ENCODE measurements at regions not wholly inside any gene's neighbourhood (a gene's known extent, or its start where the extent isn't known, plus 50 kb on each side); places are given as distances from the start of the nearest gene placed in this dataset.

DNA sequence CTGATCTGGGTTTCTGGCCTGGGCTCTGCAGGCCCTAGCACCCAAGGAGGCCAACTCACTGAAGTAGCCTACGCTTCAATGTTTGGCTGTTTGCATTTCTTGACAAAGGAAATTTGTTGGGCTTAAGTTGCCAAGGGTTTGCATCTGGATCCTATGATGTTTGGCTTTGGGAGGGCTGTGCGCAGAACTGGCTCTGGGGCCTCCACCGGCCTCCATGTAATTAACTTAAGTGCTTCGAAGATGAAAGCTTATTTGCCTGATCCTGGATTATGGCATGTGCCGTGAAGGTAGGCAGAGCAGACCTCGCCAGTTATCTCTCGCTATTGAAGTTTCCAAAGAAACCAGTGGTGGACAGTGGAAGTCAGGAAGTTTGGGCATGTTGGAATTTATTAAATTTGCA is 124.3 kb upstream of the STX18 start:
- BruUV-seq (replicated peaks): no TSS peak
- DNase-seq (ENCODE audit: low read depth, low spot score): no peak
- FAIRE-seq: no peak
- Histone ChIP-seq H3K9me1 (replicated peaks; ENCODE audit: control insufficient read depth, extremely low read depth, insufficient read depth, low read length) (no peaks in the 10 kb centered on the region), H3K36me3 (ENCODE audit: control insufficient read depth in 2 of 2, extremely low read depth in 1 of 2, insufficient read depth in 2 of 2, low read length in 2 of 2) (no peaks in the 10 kb centered on the region), H4K20me1 (replicated peaks; ENCODE audit: control insufficient read depth, extremely low read depth, insufficient read depth, low read length) (no peaks in the 10 kb centered on the region), H3K27ac (ENCODE audit: insufficient read depth, low read depth, low read length) (no peak overlapping the region), H3K27me3 (ENCODE audit: control insufficient read depth in 2 of 2, insufficient read depth in 2 of 2, low read length in 2 of 2) (peaks cover 0 to 4% of the 10 kb centered on the region in 2 experiments), H3K9ac (replicated peaks; ENCODE audit: extremely low read depth, insufficient read depth, low read length) (no peak overlapping the region), H3K4me1 (ENCODE audit: control insufficient read depth, extremely low read depth, insufficient read depth, low read length) (no peaks in the 10 kb centered on the region), H3K4me3 (replicated peaks in 1 of 3; ENCODE audit: insufficient read depth in 1 of 3, low read depth in 1 of 3, low read length in 3 of 3) (no peak overlapping the region), H3K4me2 (ENCODE audit: insufficient read depth, low read length) (no peak overlapping the region), H2AFZ (ENCODE audit: low read depth, low read length) (no peak overlapping the region), H3K79me2 (ENCODE audit: control insufficient read depth, insufficient read depth, low read length) (no peaks in the 10 kb centered on the region), H3K9me3 (replicated peaks; ENCODE audit: control insufficient read depth, insufficient read depth, low read length) (no peaks in the 10 kb centered on the region)
- ChIA-PET CTCF (no interaction called here), POLR2A (interaction anchor here (0.7 kb wide), 1 partner anchor 386 kb away, joined by 3 read pairs; no protein-coding TSS in a partner anchor)
- TF ChIP-seq, protein P1, sequence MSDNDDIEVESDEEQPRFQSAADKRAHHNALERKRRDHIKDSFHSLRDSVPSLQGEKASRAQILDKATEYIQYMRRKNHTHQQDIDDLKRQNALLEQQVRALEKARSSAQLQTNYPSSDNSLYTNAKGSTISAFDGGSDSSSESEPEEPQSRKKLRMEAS (IDR thresholded peaks at IDR 0.05; ENCODE audit: insufficient read depth, insufficient read length): no peak
- TF ChIP-seq GATA2 (IDR thresholded peaks at IDR 0.05; ENCODE audit: insufficient read depth, insufficient read length, low read depth, low read length) (no peak), JUN (IDR thresholded peaks at IDR 0.05; ENCODE audit: borderline replicate concordance, insufficient read depth, insufficient read length, low read depth) (no peak), POLR2A (IDR thresholded peaks at IDR 0.05; ENCODE audit: low read depth, low read length) (no peak), POLR2AphosphoS5 (IDR thresholded peaks at IDR 0.05; ENCODE audit: insufficient read depth, low read depth, low read length) (no peak), EZH2 (IDR thresholded peaks at IDR 0.05; ENCODE audit: borderline replicate concordance, low read depth, low read length, severe bottlenecking) (no peak), FOS (IDR thresholded peaks at IDR 0.05; ENCODE audit: borderline replicate concordance, insufficient read depth, low read length) (no peak), MYC (IDR thresholded peaks at IDR 0.05; ENCODE audit: low read depth, low read length) (no peak)
- TF ChIP-seq, protein P2, sequence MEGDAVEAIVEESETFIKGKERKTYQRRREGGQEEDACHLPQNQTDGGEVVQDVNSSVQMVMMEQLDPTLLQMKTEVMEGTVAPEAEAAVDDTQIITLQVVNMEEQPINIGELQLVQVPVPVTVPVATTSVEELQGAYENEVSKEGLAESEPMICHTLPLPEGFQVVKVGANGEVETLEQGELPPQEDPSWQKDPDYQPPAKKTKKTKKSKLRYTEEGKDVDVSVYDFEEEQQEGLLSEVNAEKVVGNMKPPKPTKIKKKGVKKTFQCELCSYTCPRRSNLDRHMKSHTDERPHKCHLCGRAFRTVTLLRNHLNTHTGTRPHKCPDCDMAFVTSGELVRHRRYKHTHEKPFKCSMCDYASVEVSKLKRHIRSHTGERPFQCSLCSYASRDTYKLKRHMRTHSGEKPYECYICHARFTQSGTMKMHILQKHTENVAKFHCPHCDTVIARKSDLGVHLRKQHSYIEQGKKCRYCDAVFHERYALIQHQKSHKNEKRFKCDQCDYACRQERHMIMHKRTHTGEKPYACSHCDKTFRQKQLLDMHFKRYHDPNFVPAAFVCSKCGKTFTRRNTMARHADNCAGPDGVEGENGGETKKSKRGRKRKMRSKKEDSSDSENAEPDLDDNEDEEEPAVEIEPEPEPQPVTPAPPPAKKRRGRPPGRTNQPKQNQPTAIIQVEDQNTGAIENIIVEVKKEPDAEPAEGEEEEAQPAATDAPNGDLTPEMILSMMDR (IDR thresholded peaks at IDR 0.05; ENCODE audit: extremely low read depth in 1 of 2, insufficient read depth in 1 of 2, low read depth in 1 of 2, low read length in 2 of 2): no peak
- dilution Hi-C loops (cut with MboI; ENCODE audit: extremely low pct_ligation_motif_present, low sequenced_read_pairs) (no loop called here), intact Hi-C loops (cut with micrococcal nuclease) (loop anchor here (10.0 kb wide), 1 partner anchor 199 kb away; no protein-coding TSS in a partner anchor)

Measured in endothelial cell of umbilical vein (primary cell).